GM19239 (cell line): ENCODE measurements at regions not wholly inside any gene's neighbourhood (a gene's known extent, or its start where the extent isn't known, plus 50 kb on each side); places are given as distances from the start of the nearest gene placed in this dataset.
"Not testable (repeated sequence)": the region's sequence is repeated elsewhere in the genome, so short reads cannot be mapped to it uniquely, and the experiment has no call there.

Source experiments
- DNase-seq: peaks from one replicate; pipeline ENCODE4 v3.0.0; 2011; ENCODE audit warnings: low spot score; ENCODE audit not compliant: insufficient read length
- FAIRE-seq: peaks from 2 replicates; lab custom pipeline; 2011; peaks lifted over from hg19 to GRCh38; lab: Jason Lieb, UNC

- DNase-seq (no peak), FAIRE-seq (no peak)
These were observed 995.0 kb downstream of the EFNA5 start for GRCh38 chr5:106675687-106676086.

- DNase-seq: no peak
- no peak for FAIRE-seq
These were observed 996.8 kb downstream of the EFNA5 start for GRCh38 chr5:106673941-106674340.

DNA sequence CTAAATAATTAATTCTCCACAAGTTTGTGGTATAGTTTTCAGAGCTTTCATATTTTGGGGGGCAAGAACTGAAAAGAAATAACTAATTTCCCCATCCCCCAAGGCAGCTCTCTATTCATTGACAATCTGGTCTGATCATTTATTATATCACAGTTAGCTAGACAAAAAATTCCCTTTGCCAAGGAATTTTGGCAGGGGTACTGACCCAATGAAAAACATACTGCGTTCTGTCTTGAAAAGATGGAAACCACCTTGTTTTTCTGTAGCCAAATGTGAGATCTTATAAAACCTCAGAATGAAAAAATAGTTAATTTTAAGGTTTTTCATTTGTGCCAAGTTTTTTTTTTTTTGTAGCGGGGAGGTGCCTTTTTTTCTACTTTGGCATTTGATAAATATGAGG is 1008.9 kb downstream of the EFNA5 start:
- no peak for DNase-seq
- FAIRE-seq: no peak

DNA sequence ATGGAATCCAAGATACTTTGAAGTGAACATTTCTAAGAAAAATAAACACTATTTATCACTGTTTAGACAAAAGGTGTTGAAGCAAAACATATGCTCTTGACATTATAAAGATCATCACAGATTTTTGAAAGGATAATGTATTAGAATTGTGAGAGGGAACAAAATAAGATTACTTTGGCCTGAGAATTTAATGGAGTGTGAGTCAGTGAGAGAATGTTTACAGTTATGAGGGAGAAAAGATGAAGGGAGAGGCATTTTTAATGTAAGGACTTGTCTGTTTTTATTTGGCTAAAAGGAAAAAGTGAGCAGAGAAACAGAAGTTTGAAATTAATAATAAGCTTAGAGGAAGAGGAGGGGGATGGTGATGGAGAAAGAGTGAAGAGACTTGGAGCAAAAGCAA is 1010.1 kb downstream of the EFNA5 start:
- FAIRE-seq (no peak), DNase-seq (no peak)

DNA sequence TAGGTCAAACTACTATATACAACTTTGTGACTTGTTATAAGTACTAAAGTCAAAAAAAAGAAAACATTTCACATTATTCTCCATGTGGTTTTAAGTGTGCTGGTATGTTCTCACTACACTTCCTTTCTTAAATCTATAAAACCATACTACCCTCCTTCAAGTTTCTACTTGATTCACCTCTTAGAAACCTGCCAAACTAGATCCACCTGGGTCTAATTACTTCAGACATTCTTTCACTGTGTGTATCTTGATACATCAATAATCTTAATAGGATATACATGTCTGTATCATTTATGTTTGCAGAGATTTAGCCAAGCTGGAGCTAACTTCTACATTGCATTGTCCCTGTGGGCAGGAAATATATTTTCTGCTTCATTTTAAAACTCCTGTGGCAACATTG is 1012.6 kb downstream of the EFNA5 start:
- FAIRE-seq (no peak), DNase-seq (no peak)

DNA sequence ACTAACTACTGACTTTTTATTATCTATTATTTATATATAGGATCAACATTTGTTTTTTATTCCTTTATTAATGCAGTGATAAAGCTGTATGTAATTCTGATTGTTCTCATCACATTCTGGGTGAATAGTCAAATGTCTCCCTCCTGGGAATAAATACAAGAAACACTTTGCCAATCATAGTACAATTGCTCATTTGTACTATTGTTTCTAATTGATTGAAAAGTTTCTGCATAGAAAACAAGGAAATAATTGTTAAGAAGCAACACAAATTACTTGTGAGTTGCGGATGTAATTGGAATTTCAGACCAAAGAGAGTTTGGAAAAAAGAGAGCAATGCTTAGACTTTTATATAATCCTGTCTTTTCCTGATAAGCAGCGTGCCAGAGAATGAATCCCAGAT is 1013.9 kb downstream of the EFNA5 start:
- no peak for FAIRE-seq
- DNase-seq: no peak

DNA sequence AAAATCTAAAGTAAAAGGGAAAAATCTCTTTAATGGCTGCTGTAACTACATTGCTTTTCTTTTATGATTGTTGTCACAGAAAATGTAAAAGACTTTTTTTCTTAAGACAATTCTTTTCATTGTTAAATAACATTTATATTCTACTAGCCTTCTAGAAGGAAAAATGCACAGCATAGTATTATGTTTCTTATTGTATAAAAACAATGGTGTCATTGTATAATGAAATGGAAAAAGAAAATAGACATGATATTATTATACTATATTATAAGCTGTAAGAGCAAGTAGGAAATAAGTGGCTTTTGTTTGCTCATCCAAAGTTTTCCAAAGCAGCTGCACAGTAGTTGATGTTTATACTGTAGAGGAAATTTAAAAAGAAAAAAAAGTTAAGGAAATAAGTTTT is 1021.7 kb downstream of the EFNA5 start:
- FAIRE-seq: no peak
- no peak for DNase-seq

- no peak for DNase-seq
- no peak for FAIRE-seq
These were observed 1022.3 kb downstream of the EFNA5 start for GRCh38 chr5:106648401-106648800.

DNA sequence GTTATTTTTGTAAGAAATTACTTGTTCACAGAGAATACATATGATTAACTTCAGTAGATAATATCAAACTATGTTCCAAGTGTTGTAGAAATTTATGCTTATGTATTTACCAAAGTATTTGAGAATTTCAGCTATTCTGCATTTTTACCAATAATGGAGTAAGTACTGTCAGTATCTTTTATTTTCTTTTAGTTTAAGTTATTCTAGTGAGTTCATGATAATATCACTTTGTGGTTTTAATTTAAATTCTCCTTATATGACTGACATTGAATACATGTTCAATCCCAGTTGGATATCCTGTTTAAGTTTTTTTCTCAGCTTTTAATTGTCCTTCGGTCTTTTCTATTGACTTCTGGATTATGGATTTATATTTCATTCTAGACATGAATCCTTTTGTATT is 1024.6 kb downstream of the EFNA5 start:
- no peak for DNase-seq
- FAIRE-seq: no peak

DNA sequence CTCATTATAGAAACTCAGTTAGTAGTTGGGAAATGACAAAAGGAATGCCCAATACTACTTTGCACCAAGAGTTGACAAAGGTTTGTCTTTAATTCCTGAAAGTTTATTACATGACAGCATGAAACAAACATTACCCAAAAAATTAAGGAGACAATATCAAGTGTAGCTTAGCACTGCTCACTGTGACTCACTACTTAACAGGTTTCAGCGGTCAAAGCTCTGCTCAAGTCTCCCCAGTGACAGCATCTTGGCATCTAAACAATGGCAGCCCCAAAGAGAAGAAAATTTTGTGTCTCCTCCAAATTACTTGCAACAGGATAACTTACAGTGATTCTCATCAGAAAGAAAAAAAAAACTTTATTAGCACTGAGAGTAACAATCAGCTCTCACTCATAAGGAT is 1030.2 kb downstream of the EFNA5 start:
- no peak for DNase-seq
- FAIRE-seq: no peak

DNA sequence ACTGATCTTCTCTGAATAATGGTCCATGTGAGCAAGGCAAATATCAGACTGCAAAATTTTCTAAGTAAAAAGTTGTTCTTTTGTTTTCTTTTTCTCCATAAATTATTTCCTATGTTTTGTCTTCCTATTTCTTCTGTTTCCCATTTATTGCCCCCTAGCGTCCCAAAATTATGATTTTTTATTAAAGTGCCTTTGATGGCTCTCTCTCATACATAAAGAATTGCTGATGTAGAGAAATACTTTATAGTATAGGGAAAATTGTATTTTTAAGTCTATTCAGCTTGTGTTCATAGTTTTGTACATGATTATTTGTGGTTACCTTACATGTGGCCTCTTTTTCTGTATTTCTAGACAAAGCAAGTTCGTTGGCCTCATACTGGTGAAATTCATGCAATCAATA is 1031.2 kb downstream of the EFNA5 start:
- FAIRE-seq (no peak), DNase-seq (no peak)

- no peak for FAIRE-seq
- no peak for DNase-seq
These were observed 1033.5 kb downstream of the EFNA5 start for GRCh38 chr5:106637275-106637674.

- no peak for DNase-seq
- FAIRE-seq: no peak
These were observed 1036.4 kb downstream of the EFNA5 start for GRCh38 chr5:106634375-106634774.

DNA sequence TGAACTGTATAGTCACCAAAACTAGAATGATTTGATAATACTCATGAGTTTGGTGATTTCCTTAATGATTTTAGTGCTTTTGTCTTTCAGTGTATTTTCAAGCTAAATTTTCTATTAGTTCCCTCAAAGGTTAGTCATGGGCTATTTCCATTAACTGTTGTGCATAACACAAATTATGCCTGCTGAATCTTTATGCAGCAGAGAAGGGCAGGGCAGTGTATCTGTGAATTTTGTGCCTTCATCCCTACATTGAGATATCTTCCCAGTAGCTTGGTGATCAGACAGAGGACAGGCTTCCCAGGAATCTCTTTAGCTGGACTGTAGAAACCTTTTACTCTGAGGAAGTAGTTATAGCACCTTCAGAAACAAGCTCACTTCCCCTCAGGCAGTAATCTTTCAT is 1036.9 kb downstream of the EFNA5 start:
- DNase-seq (no peak), FAIRE-seq (no peak)

DNA sequence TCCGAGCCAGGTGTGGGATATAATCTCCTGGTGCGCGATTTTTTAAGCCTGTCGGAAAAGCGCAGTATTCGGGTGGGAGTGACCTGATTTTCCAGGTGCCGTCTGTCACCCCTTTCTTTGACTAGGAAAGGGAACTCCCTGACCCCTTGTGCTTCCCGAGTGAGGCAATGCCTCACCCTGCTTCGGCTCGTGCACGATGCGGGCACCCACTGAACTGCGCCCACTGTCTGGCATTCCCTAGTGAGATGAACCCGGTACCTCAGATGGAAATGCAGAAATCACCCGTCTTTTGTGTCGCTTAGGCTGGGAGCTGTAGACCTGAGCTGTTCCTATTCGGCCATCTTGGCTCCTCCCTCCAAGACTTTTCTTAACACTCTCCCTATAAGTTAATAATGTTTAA is 1042.3 kb downstream of the EFNA5 start:
- not testable (repeated sequence) for DNase-seq, FAIRE-seq

DNA sequence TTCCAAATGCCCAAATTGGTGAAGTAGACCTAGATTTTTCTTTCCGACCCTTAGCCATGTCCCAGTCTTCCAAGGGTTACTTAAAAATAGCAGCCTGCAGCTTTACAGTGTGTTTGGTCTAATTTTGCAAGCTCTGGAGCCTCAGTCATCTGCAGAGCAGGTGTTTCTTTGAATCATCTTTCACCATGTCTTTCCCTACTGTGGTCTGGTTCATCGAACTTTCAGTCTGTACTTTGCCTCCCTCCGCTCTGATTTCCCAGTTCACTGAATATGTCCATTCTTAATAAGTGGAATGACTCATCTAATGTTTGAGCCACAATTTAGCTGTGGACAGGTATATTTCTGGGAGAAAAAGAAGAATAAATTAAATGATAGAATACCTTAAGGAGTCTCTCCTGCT is 1060.7 kb downstream of the EFNA5 start:
- no peak for FAIRE-seq
- DNase-seq: no peak

DNA sequence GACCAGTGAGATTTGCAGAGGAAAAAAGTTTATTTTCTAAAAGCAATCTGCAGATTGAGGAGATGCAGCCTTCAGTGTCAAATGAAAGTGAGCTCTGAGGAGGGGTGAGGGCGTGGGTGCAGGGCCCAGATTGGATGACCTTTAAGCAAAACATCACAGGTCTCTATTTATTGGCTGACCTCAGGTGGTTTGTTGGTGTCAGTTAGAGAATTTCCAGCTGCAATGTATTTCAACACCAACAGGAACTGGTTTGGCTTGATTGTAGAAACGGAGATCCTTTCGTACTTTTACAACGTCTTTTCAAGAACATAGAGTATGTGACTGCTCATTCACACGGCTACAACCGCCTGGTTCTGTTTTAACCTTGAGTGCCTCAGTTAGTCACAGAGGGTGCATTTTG is 1069.1 kb downstream of the EFNA5 start:
- no peak for DNase-seq
- FAIRE-seq: no peak

DNA sequence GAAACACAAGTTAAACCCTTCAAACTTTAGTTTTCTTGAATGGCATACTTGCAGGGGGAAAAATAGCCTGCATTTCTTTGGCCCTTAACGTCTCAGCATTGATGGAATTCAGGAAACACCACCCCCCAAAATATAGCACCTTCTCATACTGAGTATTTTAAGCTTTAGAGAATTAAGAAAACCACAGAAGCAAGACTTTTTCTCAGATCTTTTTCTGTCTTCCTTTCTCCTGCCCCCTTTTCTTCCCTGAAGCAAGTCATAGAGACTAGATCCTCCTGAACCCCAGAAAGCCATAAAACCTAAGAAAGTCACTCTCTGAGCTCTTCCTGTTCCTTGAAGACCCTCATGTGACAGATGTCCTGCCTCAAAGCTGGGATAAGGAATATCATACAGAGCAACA is 1069.9 kb downstream of the EFNA5 start:
- FAIRE-seq: no peak
- no peak for DNase-seq

DNA sequence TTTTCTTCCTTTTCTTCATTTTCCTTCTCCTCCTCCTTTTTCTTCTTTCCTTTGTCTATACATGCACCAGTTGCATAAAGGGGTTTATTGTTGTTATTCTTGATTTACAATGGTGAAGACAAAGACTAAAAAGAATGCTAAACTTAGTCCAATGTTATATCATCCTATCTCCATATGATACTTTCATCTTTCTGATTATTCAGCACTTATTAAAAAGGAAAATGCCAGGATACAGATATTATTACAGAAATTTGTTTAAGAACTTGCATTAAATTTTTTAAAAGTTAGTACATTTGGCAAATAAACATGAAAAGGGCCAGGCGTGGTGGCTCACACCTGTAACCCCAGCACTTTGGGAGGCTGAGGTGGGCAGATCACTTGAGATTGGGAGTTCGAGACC is 1074.9 kb downstream of the EFNA5 start:
- DNase-seq (no peak), FAIRE-seq (no peak)

DNA sequence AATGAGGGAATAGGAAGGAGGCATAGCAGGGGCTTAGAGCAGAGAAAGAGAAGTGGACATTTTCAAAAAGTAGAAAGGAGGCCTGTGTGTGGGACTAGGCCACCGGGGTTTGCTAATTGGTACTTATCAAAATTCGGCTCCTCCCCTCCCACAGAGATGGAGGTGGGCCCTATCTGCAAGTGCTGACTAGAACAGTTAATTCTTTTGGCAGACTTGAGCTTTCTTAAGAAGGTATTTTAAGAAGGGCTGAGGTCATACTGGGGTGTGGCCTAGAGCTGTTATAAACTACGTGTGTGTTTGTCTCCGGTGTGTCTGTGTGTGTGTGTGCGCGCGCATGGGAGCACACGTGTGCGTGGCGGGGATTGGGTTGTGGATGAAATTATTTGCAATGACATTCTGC is 1086.5 kb downstream of the EFNA5 start:
- no peak for FAIRE-seq

DNA sequence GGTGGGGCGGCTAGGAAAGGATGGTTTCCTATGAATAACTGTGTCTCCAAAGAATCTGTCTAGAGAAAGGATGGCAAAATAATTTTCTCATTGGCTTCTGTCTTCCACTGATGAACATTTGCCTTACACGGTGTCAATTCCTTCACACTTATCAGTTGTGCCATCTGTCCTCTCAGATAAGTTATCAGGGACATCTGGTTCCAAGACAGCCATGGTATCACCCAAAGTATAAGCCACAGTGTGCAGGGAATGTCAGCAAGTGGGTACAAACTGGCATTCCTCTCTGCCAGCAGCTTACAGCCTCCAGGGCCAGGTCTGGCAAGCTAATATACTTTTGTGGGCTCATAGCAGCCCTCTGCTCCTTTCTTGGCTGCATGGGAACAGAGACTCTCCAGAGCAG is 1092.0 kb downstream of the EFNA5 start:
- no peak for FAIRE-seq

More for the DNA sequence above, 1086.5 kb downstream of the EFNA5 start:
- no peak for DNase-seq

GRCh38 chr5:106574820-106575219 is 1095.9 kb downstream of the EFNA5 start:
- DNase-seq (no peak), FAIRE-seq (no peak)

More for the DNA sequence above, 1092.0 kb downstream of the EFNA5 start:
- no peak for DNase-seq

DNA sequence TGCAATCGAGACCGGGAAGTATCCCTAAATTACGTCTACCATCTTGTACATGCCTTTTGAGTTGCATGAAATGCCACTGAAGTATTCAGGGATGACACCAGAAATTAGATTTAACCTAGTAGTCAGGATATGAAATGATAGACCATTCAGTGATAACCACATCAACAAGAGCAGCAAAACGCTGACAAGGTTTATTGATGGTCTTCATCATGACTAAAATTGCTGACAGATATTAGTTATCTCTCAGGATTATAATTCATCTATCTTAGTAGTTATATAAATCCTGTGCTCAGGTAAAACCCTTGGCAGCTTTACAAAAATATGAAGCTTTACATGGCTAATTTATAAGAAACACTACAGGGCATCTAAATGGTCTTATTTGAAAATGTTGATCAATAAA is 1104.7 kb downstream of the EFNA5 start:
- DNase-seq (no peak), FAIRE-seq (no peak)
